ENCODE measurements at regions not wholly inside any gene's neighbourhood (a gene's known extent, or its start where the extent isn't known, plus 50 kb on each side); places are given as distances from the start of the nearest gene placed in this dataset.

DNA sequence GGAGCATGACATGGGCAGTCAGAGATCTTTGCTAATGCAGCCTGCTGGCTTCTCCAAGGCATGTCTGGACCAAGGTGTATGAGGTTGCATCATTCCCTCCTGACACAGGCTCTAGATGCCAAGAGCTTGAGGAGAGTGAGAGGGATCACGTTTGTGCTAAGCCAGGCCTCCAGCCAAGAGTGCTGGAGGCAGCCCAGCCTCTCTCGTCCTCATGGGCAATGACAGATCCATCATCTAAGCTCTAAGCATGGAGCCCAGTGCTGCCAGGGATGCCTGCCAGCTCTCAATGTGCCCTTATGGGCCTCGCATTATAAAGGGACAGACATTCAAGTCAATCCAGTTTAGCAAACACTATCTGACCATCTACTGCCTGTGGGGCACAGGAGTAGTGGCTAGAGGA is 136.3 kb upstream of the VSTM2B start:
- no peak overlapping the region for H3K4me3 ChIP-seq (ENCODE audit: low read length in 2 of 2)
- H3K9me3 ChIP-seq (ENCODE audit: control insufficient read depth in 2 of 2, low read length in 2 of 2) = peaks cover 0 to 3% of the 10 kb centered on the region in 2 donors
- no peak overlapping the region for H3K27ac ChIP-seq (ENCODE audit: low read depth in 2 of 2, low read length in 2 of 2)
- no peaks in the 10 kb centered on the region for H3K36me3 ChIP-seq (ENCODE audit: control insufficient read depth in 2 of 2, insufficient read depth in 2 of 2, low read length in 2 of 2)
- H3K9ac ChIP-seq (ENCODE audit: low read depth in 1 of 2, low read length in 2 of 2) = no peak overlapping the region
- H3K27me3 ChIP-seq (ENCODE audit: control insufficient read depth in 2 of 2, insufficient read depth in 2 of 2, low read length in 2 of 2) = no peaks in the 10 kb centered on the region
- H3K4me1 ChIP-seq (ENCODE audit: control insufficient read depth in 2 of 2, insufficient read depth in 2 of 2, low read length in 2 of 2) = no peaks in the 10 kb centered on the region

DNA sequence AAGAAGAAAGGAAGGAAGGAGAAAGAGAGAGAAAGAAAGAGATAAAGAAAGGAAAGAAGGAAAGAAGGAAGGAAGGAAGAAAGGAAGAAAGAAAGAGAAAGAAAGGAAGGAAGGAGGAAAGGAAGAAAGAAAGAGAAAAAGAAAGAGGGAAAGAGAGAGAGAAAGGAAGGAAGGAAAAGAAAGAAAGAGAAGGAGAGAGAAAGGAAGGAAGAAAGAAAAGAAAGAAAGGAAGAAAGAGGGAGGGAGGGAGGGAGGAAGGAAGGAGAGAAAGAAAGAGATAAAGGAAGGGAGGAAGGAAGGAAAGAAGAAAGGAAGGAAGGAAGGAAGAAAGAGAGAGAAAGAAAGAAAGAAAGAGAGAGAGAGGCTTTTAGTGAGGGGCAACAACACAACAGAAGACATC is 135.1 kb upstream of the VSTM2B start:
- no peaks in the 10 kb centered on the region for H3K36me3 ChIP-seq (ENCODE audit: control insufficient read depth in 2 of 2, insufficient read depth in 2 of 2, low read length in 2 of 2)
- no peak overlapping the region for H3K27ac ChIP-seq (ENCODE audit: low read depth in 2 of 2, low read length in 2 of 2)
- H3K9ac ChIP-seq (ENCODE audit: low read depth in 1 of 2, low read length in 2 of 2) = no peak overlapping the region
- H3K27me3 ChIP-seq (ENCODE audit: control insufficient read depth in 2 of 2, insufficient read depth in 2 of 2, low read length in 2 of 2) = no peaks in the 10 kb centered on the region
- H3K9me3 ChIP-seq (ENCODE audit: control insufficient read depth in 2 of 2, low read length in 2 of 2) = peaks cover 0 to 3% of the 10 kb centered on the region in 2 donors
- no peaks in the 10 kb centered on the region for H3K4me1 ChIP-seq (ENCODE audit: control insufficient read depth in 2 of 2, insufficient read depth in 2 of 2, low read length in 2 of 2)
- no peak overlapping the region for H3K4me3 ChIP-seq (ENCODE audit: low read length in 2 of 2)

DNA sequence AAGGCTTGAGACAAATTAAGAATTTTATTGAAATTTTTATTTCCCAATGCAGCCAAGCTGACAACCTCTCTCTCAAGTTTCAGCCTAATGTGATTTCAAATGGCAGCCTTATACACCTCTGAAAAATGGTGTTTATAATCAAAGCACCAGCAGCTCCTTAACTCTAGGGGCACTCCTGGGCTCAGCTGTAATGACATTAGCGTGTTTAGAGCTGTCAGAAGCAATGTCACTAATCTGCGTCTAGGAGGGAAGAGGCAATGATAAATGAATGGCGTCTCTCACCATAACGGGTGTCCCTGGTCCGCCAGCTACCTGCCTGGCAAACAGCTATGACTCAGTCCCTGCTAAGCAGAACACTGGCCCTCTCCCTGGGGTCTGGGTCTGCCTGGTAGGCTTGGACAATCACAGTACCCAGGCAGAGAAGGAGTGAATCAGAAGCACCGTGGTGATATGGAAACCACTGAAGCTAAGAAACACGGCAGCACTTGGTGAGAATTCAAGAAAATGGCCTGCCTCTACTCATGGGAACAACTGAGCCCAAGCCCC is 131.8 kb upstream of the VSTM2B start:
- no peak overlapping the region for H3K4me3 ChIP-seq (ENCODE audit: low read length in 2 of 2)
- H3K9me3 ChIP-seq (ENCODE audit: control insufficient read depth in 2 of 2, low read length in 2 of 2) = peaks cover 0 to 3% of the 10 kb centered on the region in 2 donors
- no peaks in the 10 kb centered on the region for H3K36me3 ChIP-seq (ENCODE audit: control insufficient read depth in 2 of 2, insufficient read depth in 2 of 2, low read length in 2 of 2)
- H3K4me1 ChIP-seq (ENCODE audit: control insufficient read depth in 2 of 2, insufficient read depth in 2 of 2, low read length in 2 of 2) = no peaks in the 10 kb centered on the region
- no peak overlapping the region for H3K9ac ChIP-seq (ENCODE audit: low read depth in 1 of 2, low read length in 2 of 2)
- no peaks in the 10 kb centered on the region for H3K27me3 ChIP-seq (ENCODE audit: control insufficient read depth in 2 of 2, insufficient read depth in 2 of 2, low read length in 2 of 2)
- H3K27ac ChIP-seq (ENCODE audit: low read depth in 2 of 2, low read length in 2 of 2) = no peak overlapping the region

DNA sequence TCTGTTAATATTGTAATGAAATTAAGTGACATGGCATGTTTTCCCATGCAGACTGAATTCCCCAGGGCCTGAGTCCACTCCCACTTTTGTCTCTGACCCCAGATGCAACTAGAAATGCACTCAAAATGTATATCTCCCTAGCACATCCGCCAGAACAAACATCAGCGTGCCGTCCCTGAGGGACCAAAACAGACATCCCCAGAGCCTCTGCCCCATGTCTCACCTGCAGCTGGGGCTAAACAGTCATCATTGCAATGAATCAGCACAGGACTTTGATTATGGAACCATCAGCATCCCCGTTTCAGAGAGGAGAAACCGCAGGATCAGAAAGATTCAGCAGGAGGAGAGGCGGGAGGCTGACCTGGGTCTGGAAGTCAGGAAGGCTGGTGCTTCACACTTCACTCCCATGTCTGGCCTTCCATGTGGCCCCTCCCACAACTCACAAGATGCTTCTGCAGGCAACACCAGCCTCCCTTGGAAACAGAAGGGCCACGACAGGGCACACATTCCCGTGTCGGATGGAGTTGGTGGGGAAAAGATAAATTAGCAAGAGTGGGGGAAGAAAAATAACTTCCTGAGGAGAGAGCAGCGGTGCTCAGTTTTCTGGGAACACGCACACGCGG is 130.6 kb upstream of the VSTM2B start:
- Histone ChIP-seq H3K4me1 (ENCODE audit: control insufficient read depth in 2 of 2, insufficient read depth in 2 of 2, low read length in 2 of 2) (no peaks in the 10 kb centered on the region), H3K4me3 (ENCODE audit: low read length in 2 of 2) (no peak overlapping the region), H3K9me3 (ENCODE audit: control insufficient read depth in 2 of 2, low read length in 2 of 2) (peaks cover 0 to 3% of the 10 kb centered on the region in 2 donors), H3K9ac (ENCODE audit: low read depth in 1 of 2, low read length in 2 of 2) (no peak overlapping the region), H3K36me3 (ENCODE audit: control insufficient read depth in 2 of 2, insufficient read depth in 2 of 2, low read length in 2 of 2) (no peaks in the 10 kb centered on the region), H3K27me3 (ENCODE audit: control insufficient read depth in 2 of 2, insufficient read depth in 2 of 2, low read length in 2 of 2) (no peaks in the 10 kb centered on the region), H3K27ac (ENCODE audit: low read depth in 2 of 2, low read length in 2 of 2) (no peak overlapping the region)

DNA sequence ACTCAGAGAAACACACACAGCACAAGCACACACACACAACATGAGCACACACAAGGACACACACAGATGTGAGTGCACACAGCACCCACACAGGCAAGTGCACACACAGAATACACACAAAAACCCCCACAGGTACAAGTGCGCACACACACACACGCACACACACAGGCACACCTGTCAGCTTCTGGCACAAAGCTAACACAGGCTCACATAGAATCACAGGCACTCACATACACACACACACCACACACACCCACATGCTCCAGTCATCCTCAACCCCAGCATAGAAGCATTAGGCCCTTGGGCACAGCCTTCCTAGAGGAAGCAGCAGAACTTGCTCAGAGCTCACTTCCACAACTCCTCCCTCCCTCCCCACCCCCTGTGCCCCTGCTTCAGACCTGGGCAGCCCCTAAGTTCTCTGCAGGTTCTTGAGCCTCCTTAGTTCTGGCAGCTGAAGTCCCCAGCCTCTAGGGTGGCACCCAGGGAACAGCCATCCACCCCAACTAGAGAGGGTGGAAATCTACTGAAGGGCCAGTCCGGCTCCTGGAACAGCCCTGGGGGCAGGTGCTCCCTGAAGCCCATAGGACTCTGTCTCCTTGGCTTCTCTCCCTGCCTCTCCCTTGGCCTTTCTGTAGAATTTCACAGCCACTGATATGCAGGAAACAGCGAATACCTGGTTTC is 129.9 kb upstream of the VSTM2B start:
- no peaks in the 10 kb centered on the region for H3K27me3 ChIP-seq (ENCODE audit: control insufficient read depth in 2 of 2, insufficient read depth in 2 of 2, low read length in 2 of 2)
- H3K9me3 ChIP-seq (ENCODE audit: control insufficient read depth in 2 of 2, low read length in 2 of 2) = peaks cover 0 to 3% of the 10 kb centered on the region in 2 donors

DNA sequence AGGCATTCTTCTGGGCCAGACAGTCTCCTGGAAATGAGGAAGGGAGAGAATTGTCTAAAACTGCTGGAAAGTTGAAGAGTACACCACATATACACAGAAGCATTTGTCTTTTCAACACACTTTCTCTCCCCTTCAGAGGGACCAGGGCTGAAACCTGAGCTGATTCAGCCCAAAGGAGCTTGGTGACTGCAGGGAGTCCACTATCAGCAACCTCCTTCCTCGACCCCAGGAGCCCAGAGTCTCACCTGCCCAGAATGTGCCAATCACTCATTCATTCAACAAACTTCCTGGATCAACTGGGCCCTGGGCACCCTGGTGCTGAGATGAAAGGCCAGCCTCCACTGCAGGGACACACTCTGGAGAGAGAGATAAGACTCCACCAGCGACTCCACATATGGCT is 128.9 kb upstream of the VSTM2B start:
- no peak overlapping the region for H3K4me3 ChIP-seq (ENCODE audit: low read length in 2 of 2)
- H3K9me3 ChIP-seq (ENCODE audit: control insufficient read depth in 2 of 2, low read length in 2 of 2) = no peaks in the 10 kb centered on the region
- H3K27me3 ChIP-seq (ENCODE audit: control insufficient read depth in 2 of 2, insufficient read depth in 2 of 2, low read length in 2 of 2) = no peaks in the 10 kb centered on the region
- H3K9ac ChIP-seq (ENCODE audit: low read depth in 1 of 2, low read length in 2 of 2) = no peak overlapping the region
- H3K36me3 ChIP-seq (ENCODE audit: control insufficient read depth in 2 of 2, insufficient read depth in 2 of 2, low read length in 2 of 2) = no peaks in the 10 kb centered on the region
- H3K4me1 ChIP-seq (ENCODE audit: control insufficient read depth in 2 of 2, insufficient read depth in 2 of 2, low read length in 2 of 2) = no peaks in the 10 kb centered on the region
- H3K27ac ChIP-seq (ENCODE audit: low read depth in 2 of 2, low read length in 2 of 2) = no peak overlapping the region

More for the DNA sequence above, 129.9 kb upstream of the VSTM2B start:
- no peak overlapping the region for H3K9ac ChIP-seq (ENCODE audit: low read depth in 1 of 2, low read length in 2 of 2)
- no peak overlapping the region for H3K4me3 ChIP-seq (ENCODE audit: low read length in 2 of 2)
- no peaks in the 10 kb centered on the region for H3K36me3 ChIP-seq (ENCODE audit: control insufficient read depth in 2 of 2, insufficient read depth in 2 of 2, low read length in 2 of 2)
- no peak overlapping the region for H3K27ac ChIP-seq (ENCODE audit: low read depth in 2 of 2, low read length in 2 of 2)
- no peaks in the 10 kb centered on the region for H3K4me1 ChIP-seq (ENCODE audit: control insufficient read depth in 2 of 2, insufficient read depth in 2 of 2, low read length in 2 of 2)

DNA sequence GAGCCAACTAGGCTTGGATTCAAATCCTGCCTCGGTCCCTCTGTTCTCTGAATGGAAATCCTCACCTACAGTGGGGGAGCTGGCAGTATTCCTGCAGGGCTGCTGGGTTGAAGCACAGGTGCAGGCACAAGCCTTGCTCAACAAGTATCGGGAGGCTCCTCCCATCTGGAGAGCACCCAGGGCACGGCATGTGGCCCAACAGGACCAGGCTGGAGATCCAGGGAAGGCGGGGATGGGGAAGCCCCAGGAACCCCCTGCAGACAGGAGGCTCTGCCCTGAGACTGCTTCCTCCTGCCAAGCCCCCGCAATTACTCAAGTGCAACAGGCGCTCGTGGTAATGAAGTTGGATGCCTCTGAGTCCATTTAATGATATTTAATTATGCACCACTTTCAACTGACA is 128.0 kb upstream of the VSTM2B start:
- Histone ChIP-seq H3K9ac (ENCODE audit: low read depth in 1 of 2, low read length in 2 of 2) (no peak overlapping the region), H3K27me3 (ENCODE audit: control insufficient read depth in 2 of 2, insufficient read depth in 2 of 2, low read length in 2 of 2) (no peaks in the 10 kb centered on the region), H3K4me3 (ENCODE audit: low read length in 2 of 2) (no peak overlapping the region), H3K27ac (ENCODE audit: low read depth in 2 of 2, low read length in 2 of 2) (no peak overlapping the region), H3K4me1 (ENCODE audit: control insufficient read depth in 2 of 2, insufficient read depth in 2 of 2, low read length in 2 of 2) (no peaks in the 10 kb centered on the region), H3K36me3 (ENCODE audit: control insufficient read depth in 2 of 2, insufficient read depth in 2 of 2, low read length in 2 of 2) (no peaks in the 10 kb centered on the region), H3K9me3 (ENCODE audit: control insufficient read depth in 2 of 2, low read length in 2 of 2) (no peaks in the 10 kb centered on the region)

DNA sequence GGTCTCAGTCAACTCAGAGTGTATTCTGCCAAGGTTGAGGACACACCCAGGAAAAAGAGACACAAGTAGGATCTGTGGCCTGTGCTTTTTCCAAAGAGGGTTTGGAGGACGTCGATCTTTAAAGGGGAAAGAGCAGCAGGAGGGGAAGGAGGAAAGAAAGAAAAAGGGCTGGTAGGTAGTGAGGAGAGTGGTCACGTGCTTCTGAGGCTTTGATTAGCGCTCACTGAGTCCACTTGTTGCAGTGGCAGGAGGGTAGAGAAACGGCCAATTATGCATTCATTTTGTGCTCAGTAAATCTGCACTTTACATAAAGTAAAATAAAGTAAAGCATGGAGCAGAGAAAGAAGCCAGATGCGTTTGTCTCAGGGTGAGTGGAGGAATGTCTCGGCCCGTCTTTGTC is 126.0 kb upstream of the VSTM2B start:
- Histone ChIP-seq H3K9me3 (ENCODE audit: control insufficient read depth in 2 of 2, low read length in 2 of 2) (no peaks in the 10 kb centered on the region), H3K4me1 (ENCODE audit: control insufficient read depth in 2 of 2, insufficient read depth in 2 of 2, low read length in 2 of 2) (no peaks in the 10 kb centered on the region), H3K9ac (ENCODE audit: low read depth in 1 of 2, low read length in 2 of 2) (no peak overlapping the region), H3K27ac (ENCODE audit: low read depth in 2 of 2, low read length in 2 of 2) (no peak overlapping the region), H3K27me3 (ENCODE audit: control insufficient read depth in 2 of 2, insufficient read depth in 2 of 2, low read length in 2 of 2) (no peaks in the 10 kb centered on the region), H3K36me3 (ENCODE audit: control insufficient read depth in 2 of 2, insufficient read depth in 2 of 2, low read length in 2 of 2) (no peaks in the 10 kb centered on the region), H3K4me3 (ENCODE audit: low read length in 2 of 2) (no peak overlapping the region)

DNA sequence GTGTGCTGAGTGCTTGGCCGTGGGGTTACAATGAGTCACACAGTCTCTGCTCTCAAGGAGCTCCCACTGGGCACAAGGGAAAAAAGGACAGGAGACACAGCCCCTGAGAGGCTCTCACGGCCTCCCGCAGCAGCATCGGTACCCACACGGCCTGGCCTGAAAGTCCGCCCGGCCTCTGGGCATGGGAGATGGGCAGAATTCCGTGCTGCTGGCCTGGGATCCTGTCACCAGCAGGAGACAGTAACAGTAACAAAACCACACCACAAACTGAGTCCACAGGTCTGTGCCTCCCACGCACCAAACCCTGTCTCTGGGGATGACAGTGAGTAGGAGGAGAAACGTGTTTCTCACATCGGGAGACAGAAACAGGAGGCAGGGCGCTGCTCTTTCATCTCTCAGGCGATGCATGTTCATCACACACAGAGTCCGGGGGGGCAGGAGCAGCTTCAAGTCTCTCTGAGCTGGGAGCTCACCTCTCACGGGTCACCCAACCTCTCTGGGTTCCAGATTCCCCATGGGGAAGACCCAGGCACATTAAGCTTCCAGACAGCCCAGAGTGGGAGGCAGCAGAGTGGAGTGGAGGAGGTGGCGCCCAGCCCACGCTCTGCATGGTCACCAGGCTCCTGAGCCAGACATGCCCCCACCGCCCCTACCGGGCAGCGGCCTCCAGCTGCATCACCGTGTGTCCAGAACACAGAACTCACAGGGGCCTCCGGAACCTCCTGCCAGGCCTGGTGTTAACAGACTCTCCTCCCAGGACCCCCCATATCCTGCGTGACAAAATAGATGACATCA is 124.7 kb upstream of the VSTM2B start:
- Histone ChIP-seq H3K36me3 (ENCODE audit: control insufficient read depth in 2 of 2, insufficient read depth in 2 of 2, low read length in 2 of 2) (no peaks in the 10 kb centered on the region), H3K4me3 (ENCODE audit: low read length in 2 of 2) (no peak overlapping the region), H3K27ac (ENCODE audit: low read depth in 2 of 2, low read length in 2 of 2) (no peak overlapping the region), H3K4me1 (ENCODE audit: control insufficient read depth in 2 of 2, insufficient read depth in 2 of 2, low read length in 2 of 2) (no peaks in the 10 kb centered on the region), H3K9ac (ENCODE audit: low read depth in 1 of 2, low read length in 2 of 2) (no peak overlapping the region), H3K27me3 (ENCODE audit: control insufficient read depth in 2 of 2, insufficient read depth in 2 of 2, low read length in 2 of 2) (no peaks in the 10 kb centered on the region), H3K9me3 (ENCODE audit: control insufficient read depth in 2 of 2, low read length in 2 of 2) (no peaks in the 10 kb centered on the region)

Measured in mucosa of rectum (tissue), 2 donors.